GM18502 (cell line): ENCODE measurements at regions not wholly inside any gene's neighbourhood (a gene's known extent, or its start where the extent isn't known, plus 50 kb on each side); places are given as distances from the start of the nearest gene placed in this dataset.
"Not testable (repeated sequence)": the region's sequence is repeated elsewhere in the genome, so short reads cannot be mapped to it uniquely, and the experiment has no call there.

Experiments
- ATAC-seq: cut with Tn5 transposase; IDR thresholded peaks from one replicate; pipeline ENCODE4 v1.9.1; 2021; ENCODE audit warnings: mild to moderate bottlenecking; ENCODE audit not compliant: unreplicated experiment, poor library complexity

GRCh38 chr9:81455462-81456219, 233.7 kb downstream of the TLE1 start:
- no peak for ATAC-seq

GRCh38 chr9:81445331-81445921, 243.9 kb downstream of the TLE1 start:
- no peak for ATAC-seq

- ATAC-seq, result no peak
Observed at GRCh38 chr9:81431641-81432040, 257.7 kb downstream of the TLE1 start.

GRCh38 chr9:81430727-81431126, 258.6 kb downstream of the TLE1 start:
- no peak for ATAC-seq

GRCh38 chr9:81427870-81428269, 261.5 kb downstream of the TLE1 start:
- ATAC-seq, result no peak

GRCh38 chr9:81424431-81424830, 264.9 kb downstream of the TLE1 start:
- ATAC-seq, result no peak

- no peak for ATAC-seq
Observed at GRCh38 chr9:81423589-81424326, 265.6 kb downstream of the TLE1 start.

GRCh38 chr9:81421090-81421489, 268.3 kb downstream of the TLE1 start:
- not testable (repeated sequence) for ATAC-seq

GRCh38 chr9:81420024-81420423, 269.3 kb downstream of the TLE1 start:
- ATAC-seq, result no peak

GRCh38 chr9:81417941-81418340, 271.4 kb downstream of the TLE1 start:
- ATAC-seq, result no peak

- no peak for ATAC-seq
Observed at GRCh38 chr9:81417299-81417675, 272.1 kb downstream of the TLE1 start.

GRCh38 chr9:81416476-81417298, 272.7 kb downstream of the TLE1 start:
- no peak for ATAC-seq

- no peak for ATAC-seq
Observed at GRCh38 chr9:81414836-81415235, 274.5 kb downstream of the TLE1 start.

- no peak for ATAC-seq
Observed at GRCh38 chr9:81411961-81412360, 277.4 kb downstream of the TLE1 start.

GRCh38 chr9:81410201-81410600, 279.1 kb downstream of the TLE1 start:
- no peak for ATAC-seq

- no peak for ATAC-seq
Observed at GRCh38 chr9:81408951-81409350, 280.4 kb downstream of the TLE1 start.

GRCh38 chr9:81404931-81405598, 284.3 kb downstream of the TLE1 start:
- ATAC-seq, result no peak

- ATAC-seq, result no peak
Observed at GRCh38 chr9:81397481-81398381, 291.6 kb downstream of the TLE1 start.

- ATAC-seq, result no peak
Observed at GRCh38 chr9:81396528-81396927, 292.8 kb downstream of the TLE1 start.
